HG03280 (cell line): ENCODE measurements at regions not wholly inside any gene's neighbourhood (a gene's known extent, or its start where the extent isn't known, plus 50 kb on each side); places are given as distances from the start of the nearest gene placed in this dataset.

Experiments used
- ATAC-seq: cut with Tn5 transposase; IDR thresholded peaks from one replicate; pipeline ENCODE4 v1.9.1; 2021; ENCODE audit warnings: mild to moderate bottlenecking, moderate library complexity; ENCODE audit not compliant: unreplicated experiment

DNA sequence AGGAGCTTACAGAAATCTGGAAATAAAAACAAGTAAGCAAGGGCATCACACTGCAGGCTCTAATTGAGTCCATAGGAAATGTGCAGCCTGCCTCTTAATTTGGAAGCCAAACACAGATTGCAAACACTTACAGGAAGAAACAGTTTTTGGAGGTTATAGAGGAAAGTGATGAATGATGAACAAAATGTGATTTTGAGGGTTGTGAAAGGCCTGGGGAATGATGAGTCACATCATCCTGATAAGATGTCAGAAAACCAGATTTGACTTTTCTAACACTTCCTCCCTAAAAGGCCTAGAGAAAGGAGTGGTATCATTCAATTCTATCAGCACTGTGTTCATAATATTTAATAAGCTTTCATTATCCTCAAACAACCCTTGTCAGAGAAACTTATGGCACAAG lies 96.6 kb upstream of the POU2AF2 start:
- no peak for ATAC-seq

DNA sequence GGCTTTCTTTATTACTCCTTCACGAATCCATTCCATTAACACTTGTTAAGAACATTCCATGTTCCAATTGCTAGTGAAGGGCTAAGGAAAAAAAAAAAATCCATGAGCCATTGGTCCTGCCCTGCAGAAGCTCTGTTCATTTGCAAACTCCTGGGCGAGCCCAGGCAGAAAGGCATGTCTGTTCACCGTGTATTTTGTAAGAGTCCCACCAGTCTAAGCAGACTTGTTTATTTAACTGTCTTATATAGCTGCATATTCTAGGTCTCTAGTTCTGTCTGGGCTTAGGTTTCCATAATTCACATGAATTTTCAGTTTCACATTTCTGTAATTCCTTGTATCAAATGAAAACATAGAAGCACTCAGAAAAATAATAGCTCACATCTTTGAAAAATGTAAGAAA lies 97.4 kb upstream of the POU2AF2 start:
- ATAC-seq, result no peak

DNA sequence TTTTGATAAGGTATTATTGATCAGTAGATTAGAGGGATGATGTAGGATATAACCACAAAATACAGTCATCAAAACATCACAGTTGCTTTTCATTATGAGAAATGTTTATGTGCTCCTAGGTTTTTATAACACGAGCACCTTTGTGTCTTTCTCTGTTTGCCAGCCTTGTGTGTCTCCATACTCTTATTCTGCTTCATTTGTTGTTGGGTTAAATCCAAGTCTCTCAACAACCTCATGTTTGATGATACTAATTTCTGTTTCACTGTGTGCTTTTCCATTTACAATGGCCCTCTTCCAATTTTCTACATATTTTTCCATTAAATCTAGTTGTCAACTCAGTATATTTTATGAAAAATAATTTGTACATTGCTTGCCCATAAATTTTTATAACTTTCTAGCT lies 107.7 kb upstream of the POU2AF2 start:
- ATAC-seq, result no peak

DNA sequence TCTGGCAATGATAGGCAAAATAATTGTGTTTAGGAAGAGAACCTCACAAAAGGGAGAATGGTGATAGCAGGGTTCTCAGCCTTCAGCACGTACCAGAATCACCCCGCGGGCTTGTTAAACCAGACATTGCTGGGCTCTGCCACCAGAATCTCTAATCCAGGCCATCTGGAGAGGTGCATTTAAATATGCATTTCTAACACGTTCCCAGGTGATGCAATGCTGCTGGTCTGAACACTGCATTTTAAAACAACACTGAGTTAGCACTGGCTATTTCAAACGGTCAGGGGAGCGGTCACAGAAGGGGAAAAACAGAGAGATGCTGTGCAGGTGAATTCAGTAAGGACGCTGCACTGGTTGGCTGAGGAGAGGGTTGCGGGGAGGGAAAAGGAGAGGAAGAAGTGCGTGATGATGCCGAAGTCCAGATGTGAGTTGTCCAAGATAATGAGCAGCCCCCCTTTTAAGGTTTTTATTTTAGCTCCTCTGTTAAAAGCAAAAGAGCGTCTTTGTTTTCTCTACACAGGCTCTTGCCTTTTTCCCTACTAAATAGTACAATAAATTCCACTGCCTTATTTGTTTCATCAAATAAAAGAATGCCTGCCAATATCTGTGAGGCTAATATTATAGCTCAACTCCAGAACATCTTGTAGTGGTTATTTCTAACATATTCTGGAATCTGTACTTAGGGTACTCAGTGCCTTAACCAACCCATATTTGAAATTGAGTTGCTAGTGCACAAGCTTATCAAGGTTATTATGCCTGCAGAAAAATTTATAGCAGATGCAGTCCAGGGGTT lies 109.6 kb upstream of the POU2AF2 start:
- no peak for ATAC-seq

DNA sequence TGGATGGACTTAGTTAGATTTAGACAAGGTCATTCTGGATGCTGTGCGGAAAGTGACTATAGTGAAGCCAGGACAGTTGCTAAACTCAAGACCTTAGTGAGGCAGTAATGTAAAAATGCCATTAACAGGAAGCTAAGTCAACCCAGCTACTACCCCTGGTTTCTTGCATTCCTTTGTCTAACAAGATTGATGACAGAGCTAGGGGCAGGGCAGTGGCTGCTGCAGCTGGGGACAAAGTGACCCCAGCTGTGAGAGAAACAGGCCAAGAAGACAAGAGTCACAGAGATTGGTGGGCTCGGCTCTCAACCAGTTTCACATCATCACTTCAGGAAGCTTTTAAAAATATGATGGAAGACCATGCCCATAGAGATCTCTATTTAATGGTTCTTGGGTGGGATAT lies 110.4 kb upstream of the POU2AF2 start:
- ATAC-seq, result no peak

DNA sequence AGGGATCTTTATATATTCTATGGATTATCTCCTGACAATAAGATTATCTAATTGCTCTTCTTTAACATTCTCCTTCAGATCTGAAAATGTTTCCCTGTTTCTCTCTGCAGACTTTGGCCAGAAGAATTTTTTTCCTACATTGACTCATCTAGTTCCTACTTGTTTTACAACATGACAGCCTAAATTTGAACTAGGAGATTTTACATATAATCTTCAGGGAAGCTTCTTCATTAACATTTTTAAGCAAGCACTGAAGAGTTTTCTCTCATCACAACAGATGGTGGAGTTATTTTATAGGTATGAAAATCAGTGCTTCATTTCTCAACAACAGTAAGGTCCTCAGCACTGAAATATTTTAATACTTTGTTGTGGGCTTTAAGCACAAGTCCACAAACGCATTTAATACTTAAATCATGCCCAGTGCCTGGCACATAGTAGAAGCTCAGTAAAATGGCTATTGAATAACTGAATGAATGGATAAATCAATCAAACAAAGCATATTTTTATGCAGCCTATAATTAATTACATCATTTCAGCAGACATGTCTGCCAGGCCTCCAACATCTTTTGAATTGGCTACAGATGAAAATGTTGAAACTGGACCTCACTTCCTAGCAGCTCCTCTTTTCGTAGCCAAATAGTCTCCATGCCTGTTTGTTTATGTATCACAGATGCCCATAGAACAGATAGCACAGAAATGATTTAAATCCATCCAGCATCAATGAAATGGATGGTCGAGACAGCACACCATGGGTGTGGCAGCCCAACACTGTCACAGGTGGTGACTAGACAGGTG lies 117.3 kb upstream of the POU2AF2 start:
- no peak for ATAC-seq

DNA sequence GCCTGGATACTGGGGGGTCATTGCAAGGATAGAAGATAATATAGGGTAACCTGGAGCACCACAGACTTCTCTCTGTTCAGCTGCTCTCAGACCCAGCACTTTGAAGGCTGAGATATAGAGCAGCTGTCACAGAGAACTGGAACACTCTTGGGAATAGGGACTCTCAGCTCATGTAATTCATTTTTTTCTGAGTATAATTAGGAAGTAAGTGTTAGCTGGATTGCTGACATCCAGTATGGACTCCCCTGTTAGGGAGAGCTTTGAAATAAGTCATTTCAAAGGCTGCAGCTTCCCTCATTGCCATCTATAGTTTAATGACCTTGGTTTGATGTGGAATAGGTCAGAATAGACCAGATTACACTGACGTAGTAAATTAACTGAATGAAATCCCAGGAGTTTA lies 120.8 kb upstream of the POU2AF2 start:
- ATAC-seq, result no peak

DNA sequence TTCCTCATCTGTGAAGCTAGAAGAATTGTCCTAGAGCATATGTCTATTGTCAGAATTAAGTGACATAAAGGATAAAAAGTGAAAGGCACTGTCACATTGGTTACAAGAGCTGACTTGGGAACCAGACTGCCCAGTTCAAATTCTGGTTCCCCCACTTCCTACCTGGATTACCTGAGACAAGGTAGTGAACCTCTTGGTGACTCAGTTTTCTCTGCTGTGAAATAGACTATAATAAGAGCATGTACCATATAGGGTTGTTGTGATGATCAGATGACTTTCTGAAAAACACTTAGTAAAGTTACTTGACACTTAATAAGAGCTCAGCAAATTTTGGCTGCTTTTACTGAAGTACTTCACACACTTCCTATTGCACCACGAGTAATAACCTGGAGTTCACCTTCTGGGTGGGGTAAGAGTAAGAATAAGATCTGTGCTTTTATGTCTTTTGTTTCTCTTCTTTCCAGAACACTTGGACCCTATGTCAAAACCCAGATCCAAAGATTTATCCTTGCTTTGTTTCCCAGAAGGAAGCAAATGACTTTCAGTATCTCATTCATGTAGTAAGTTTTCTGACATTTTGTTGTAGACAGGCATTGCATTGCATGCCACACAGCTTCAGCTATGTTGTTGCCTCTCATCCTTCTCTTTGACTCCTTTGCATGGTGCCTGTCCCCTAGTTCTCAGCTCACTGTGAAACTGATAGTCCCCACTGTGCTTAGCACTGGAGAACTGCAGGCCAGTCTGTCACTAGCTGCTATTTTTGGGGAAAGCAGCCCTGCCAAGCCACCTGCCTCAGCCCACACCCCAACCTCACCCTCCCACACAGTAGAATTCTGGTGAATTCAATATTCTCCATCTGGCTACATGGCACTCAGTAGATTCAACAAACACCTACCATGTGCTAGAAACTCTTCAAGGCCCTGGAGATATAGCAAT lies 121.8 kb upstream of the POU2AF2 start:
- no peak for ATAC-seq

DNA sequence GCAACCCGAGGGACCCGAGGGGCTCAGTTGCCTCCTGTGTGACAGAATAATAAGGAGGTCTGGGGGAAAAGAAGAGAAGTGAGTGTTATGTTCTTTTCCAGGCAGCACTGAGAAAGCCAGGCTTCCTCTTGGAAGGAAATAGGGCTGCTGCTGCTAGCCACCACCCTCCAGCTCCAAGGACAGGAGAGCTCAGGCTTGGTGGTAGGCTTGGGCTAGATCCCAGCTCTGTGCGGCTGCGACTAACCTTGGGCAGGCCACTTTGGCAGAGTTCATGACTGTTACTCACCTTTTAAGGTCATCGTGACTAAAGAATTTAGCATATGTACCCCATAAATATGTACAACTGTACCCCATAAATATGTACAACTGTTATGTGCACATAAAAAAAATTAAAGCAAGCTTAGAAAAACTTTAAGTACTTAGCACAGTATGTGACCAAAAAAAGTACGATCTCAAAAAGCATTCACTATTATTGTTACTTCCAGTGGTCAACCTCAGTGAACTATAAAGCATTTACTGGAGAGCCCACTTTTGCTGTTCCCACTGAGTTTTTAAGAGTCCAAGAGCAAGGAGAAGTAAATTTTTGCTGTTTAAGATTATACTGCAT lies 124.7 kb upstream of the POU2AF2 start:
- no peak for ATAC-seq

DNA sequence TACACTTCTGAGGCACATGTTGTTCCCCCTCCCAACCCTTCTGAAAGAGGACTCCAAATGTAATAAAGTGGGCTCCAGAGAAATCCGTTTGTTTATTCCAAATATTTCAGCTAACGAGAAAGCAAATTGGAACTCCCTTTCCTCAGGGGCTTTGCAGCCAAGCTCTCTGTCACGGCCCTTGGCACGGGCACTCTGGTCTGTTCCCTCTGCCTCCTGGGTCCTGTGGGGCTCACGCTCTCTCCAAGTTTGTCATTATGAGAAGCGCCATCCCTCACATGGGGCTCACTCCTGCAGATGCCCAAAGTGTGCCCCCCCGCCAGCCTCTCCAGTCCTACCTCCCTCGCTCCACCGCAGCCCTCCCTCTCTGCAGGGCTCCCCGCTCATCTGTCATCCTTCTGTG lies 125.4 kb upstream of the POU2AF2 start:
- no peak for ATAC-seq

DNA sequence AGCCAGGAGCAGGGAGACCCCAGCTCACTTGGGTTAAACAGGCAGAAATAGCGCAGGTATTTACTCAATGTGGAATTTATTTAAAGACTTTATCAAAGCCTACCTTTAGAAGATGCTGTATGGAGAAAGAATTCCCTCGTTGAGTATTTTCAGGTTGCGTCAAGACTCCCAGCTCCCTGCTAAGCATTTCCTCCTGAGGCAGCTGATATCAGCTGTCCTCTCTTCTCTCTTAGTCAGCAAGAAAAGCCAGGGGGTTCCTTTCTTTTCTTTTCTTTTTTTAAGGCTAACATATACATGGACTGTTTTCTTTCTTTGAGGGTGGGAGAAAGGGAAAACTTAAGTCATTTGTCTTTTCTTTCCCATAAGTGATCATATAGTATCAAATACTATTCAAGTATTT lies 125.8 kb upstream of the POU2AF2 start:
- ATAC-seq, result no peak

DNA sequence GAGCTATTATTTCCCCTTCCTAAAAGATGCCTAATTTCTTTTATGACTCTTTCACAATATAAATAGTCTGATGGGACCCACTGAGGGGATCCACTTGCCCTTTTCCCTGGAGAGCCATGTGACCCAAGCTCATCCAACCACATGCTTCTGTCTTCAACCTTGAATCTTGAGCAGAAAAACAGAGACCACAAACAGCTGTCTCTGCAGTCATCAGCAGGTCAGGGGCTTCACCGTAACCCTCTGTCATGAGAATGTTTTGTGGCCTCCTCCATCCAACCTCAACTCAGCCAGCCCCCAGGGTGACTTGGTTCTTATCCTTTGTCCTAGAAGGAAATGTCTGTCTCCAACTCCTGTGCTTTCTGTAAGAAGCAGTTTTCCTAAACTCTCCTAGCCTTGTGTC lies 129.6 kb upstream of the POU2AF2 start:
- ATAC-seq, result no peak

DNA sequence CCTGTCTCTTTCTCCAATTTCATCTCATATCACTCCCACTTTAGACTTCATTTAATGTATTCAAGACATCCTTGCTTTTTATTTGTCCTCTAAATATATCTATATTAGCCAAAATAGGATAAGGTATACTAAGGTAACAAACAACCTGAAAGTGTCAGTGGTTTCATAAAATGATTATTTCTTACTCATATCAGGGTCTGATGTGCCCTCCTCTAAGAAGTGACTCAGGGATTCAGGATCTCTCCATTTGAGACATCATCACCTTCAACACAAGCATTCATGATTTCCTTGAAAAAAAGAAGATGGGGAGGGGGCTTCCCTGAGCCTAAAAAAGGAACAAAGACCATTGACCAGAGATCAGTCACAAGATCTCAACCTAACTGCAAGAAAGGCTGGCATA lies 131.4 kb upstream of the POU2AF2 start:
- no peak for ATAC-seq

DNA sequence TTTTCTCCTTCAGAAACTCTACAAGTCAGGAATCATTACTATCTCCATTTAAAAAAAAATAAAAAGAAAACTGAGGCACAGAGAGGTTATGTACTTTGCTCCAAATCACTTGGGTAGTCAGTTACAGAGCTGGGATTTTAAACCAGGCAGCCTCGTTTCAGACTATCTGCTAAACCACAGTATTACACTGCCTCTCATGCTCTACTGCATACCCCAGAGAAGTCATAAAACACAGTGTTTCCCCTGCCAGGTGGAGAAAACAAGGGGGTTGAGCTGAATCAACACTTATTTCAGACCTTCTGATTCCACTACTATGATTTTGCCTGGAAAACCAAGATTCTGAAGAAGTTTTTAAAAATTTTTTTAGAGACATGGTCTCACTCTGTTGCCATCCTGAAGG lies 132.9 kb upstream of the POU2AF2 start:
- no peak for ATAC-seq

DNA sequence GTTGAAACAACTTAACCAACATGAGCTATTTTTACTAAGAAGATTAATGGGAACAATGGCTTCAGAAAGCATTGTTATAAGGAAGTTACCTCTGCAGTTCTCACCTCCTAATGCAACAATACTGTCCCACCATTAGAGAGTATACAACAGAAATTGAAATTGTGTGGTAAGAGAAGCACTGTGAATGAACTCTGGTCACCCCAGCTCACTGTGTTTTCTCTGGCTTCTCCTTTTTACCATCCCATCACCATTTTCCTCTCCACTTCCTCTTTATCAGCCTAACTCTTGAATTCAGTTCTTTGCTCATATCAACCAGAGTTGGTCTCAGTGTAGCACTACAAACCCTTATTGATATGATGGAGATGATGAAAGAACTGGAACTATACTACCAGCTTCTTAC lies 138.0 kb upstream of the POU2AF2 start:
- ATAC-seq, result no peak

DNA sequence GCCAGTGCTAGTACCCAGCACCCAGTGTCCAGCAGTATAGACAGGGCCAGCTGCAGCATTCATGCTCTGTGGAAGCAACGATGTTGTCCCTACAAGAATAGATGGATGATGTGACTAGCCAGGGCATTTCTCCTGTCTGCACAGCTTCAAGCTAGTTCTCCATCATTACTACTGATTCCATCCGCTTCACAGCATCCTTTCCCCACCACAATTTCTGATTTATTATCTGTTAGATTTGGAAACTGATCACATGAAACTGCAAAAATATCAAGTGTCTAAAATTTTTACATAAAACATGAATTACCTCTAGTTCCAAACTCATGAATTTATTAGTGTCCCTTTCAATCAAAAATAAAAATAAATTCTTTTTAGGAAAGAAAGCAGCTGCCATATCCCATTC lies 138.9 kb upstream of the POU2AF2 start:
- ATAC-seq, result no peak

DNA sequence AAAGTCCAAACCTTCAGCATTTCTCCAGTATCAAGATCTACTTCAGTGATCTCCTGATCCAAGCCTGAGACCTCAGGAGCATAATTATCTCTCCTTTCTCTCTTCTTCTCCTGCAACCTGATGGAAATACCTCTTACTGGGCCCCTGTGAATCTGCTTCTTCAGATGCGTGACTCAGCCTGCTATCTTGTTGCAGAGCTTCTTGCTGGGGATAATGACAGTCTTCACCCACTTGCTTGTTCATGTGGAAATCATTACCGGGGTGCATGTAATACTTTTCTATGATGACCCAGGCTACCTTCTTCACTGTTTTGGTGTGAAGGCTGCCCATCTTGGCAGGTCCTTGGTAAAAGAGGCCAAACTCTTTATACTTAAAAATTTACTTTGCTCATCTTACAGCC lies 140.0 kb upstream of the POU2AF2 start:
- ATAC-seq, result no peak

DNA sequence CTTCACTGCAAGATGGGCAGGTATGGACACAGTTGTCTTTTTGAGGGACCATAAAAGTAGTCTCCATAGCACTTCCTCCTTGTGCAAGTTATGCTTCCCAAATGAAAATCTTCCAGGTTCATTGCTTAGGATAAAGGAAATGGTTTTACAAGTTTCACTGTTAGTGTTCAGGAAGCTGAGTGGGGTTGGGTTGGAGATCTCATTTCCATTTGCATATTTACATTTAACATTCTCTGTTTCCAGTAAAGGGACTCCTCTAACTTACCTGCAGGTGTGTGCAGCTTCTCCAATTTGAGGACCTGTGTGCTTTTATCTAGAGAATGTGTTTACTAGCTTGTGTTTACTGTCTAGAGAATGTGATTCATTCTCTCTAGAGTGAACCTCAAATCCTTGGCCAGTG lies 141.3 kb upstream of the POU2AF2 start:
- ATAC-seq, result no peak

DNA sequence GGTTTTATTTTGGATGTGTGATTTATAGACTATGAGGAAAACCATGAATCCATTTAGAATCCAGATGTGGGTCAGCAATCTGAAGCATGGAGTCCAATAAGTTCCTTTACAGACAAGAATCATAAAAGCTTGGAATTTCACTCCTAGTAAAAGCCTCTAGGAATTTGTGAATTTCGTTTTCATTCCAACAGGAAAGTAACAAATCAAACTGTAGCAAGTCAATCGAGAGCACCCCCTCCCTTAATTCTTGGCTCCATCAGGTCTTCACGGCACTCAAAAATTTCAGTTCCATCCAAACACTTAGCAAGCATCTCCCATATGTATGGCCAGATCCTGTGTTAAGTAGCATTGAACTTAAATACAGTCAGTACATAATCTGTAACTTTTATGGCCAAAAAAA lies 143.6 kb upstream of the POU2AF2 start:
- no peak for ATAC-seq

DNA sequence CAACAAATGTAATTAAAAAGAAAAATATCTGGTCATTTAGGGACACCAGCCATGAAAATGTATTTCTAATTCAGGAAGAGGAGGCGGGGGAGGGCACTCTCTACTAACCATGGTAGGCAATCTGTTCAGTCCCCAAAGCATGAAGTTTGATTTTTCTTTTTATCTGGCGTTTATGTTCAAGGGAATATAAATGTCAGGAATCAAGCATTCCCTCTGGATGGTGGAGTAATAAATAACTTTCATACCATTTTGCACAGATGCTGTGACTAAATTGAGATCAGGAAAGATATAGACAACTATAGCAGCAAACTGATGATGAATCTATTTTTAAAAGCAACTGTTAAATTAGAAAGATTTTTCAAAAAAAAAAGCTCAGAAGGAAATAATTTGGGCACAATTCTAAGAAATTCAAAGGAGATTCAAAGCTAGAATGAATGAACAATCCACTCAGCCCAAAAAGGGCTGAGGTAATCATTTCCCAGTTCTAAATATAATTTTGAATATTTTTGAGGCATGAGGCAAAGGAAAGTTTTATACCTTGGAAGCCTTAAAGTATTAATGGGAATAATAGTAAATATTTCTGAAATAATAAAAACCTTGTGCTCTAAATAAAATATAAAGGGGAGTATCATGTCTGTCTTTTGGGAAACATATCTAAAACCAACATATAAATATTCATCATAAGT lies 146.4 kb upstream of the POU2AF2 start:
- ATAC-seq, result no peak
